Skeletal muscle cell (primary cell): ENCODE measurements at regions not wholly inside any gene's neighbourhood (a gene's known extent, or its start where the extent isn't known, plus 50 kb on each side); places are given as distances from the start of the nearest gene placed in this dataset.
"Not testable (repeated sequence)": the region's sequence is repeated elsewhere in the genome, so short reads cannot be mapped to it uniquely, and the experiment has no call there.

Experiments
- DNase-seq: peaks from one replicate; pipeline ENCODE4 v3.0.0-alpha.2; 2010; ENCODE audit warnings: low read depth
- H3K4me3 ChIP-seq: 2 replicates; pipeline ENCODE4 v1.5.1; 2011; ENCODE audit warnings: low read depth, mild to moderate bottlenecking, control low read depth, low read length, moderate library complexity

DNA sequence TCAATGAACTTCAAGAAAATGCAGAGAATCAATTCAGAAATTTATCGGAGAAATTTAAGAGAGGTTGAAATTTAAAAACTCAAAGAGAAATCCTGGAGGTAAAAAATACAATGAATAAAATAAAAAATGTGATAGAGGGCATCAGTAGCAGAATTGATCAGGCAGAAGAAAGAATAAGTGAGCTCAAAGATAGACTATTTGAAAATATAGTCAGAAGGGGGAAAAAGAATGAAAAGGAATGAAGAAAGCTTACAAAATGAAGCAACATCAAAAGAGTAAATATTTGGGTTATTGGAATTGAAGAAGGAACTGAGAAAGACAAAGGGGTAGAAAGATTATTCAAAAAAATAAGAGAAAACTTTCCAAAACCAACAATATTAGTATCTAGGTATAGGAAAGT is 291.4 kb downstream of the SH2D4B start:
- no peak overlapping the region for H3K4me3 ChIP-seq
- DNase-seq, result no peak

DNA sequence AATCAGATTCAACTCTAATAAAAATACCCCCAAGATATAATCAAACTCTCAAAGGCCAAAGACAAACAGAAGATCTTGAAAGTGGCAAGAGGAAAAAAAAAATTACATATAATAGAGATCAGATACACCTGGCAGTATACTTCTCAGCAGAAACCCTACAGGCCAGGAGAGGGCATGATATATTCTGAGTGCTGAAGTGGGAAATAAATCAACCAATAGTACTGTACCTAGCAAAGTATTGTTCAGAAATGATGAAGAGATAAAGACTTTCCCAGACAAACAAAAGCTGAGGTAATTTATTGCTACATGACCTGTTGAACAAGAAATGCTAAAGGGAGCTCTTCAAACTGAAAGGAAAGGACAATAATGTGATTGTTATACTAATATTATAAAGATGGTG is 291.9 kb downstream of the SH2D4B start:
- no peak overlapping the region for H3K4me3 ChIP-seq
- DNase-seq, result no peak

DNA sequence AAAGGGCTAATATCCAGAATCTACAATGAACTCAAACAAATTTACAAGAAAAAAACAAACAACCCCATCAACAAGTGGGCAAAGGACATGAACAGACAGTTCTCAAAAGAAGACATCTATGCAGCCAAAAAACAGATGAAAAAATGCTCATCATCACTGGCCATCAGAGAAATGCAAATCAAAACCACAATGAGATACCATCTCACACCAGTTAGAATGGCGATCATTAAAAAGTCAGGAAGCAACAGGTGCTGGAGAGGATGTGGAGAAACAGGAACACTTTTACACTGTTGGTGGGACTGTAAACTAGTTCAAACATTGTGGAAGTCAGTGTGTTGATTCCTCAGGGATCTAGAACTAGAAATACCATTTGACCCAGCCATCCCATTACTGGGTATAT is 295.0 kb downstream of the SH2D4B start:
- DNase-seq, H3K4me3 ChIP-seq: not testable (repeated sequence)

GRCh38 chr10:80855348-80855971 is 317.8 kb downstream of the SH2D4B start:
- H3K4me3 ChIP-seq, result no peak overlapping the region
- DNase-seq, result no peak

DNA sequence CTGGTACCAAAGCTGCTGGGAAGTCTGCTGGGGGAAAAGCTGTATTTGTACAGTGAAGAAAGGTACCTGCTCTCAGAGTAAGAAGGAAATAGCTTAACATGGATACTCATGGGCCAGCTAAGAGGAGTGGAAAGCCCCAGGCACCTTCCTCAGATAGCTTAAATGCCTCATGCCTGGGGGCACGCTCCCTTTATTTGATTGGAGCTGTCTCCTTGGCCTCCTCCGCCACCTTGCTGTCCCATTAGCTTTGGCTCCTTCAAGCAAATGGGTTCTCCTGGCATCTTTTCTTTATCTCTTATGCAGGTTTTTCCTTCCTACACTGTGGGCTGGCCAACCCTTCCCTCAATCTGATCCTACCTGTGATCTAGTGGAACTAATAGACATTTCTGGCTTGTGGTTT is 318.5 kb downstream of the SH2D4B start:
- H3K4me3 ChIP-seq, result no peak overlapping the region
- DNase-seq, result no peak

- not testable (repeated sequence) for DNase-seq, H3K4me3 ChIP-seq
Observed at GRCh38 chr10:80859279-80859678, 321.6 kb downstream of the SH2D4B start.

DNA sequence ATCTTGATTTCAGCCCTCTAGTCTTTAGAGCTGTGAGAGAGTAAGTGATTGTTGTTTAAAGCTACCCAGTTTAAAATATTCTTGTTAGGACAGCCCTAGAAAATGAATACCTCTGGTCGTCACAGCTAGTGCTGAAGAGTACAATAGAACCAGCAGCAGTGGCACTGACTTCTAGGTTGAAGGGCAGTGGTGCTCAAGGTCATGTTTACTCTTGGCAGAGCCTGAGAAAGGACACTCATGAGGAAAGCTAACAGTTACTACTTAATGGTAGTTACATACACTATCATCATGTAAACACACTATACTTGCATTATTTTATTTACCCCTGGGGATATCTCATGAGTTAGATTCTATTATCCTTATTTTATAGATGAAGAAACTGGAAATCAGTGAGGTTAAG is 323.0 kb downstream of the SH2D4B start:
- no peak for DNase-seq
- H3K4me3 ChIP-seq, result no peak overlapping the region

GRCh38 chr10:80861882-80862281 is 324.2 kb downstream of the SH2D4B start:
- DNase-seq, result no peak
- H3K4me3 ChIP-seq, result no peak overlapping the region

GRCh38 chr10:80870282-80870681 is 332.6 kb downstream of the SH2D4B start:
- DNase-seq, result no peak
- no peak overlapping the region for H3K4me3 ChIP-seq

DNA sequence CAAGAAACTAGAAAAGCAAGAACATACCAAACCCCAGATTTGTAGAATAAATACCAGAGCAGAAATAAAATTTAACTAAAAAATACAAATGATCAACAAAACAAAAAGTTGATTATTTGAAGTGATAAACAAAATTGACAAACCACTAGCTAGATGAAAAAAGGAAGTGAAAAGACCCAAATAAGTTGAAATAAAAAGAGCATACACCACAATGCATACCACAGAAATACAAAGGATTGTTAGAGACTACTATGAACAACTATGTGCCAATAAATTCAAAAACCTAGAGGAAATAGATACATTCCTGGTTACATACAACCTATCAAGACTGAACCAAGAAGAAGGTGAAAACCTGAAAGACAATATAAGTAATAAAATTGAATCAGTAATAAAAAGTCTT is 333.4 kb downstream of the SH2D4B start:
- H3K4me3 ChIP-seq, result no peak overlapping the region
- DNase-seq, result no peak

GRCh38 chr10:80878330-80878729 is 340.6 kb downstream of the SH2D4B start:
- no peak overlapping the region for H3K4me3 ChIP-seq
- DNase-seq, result no peak

DNA sequence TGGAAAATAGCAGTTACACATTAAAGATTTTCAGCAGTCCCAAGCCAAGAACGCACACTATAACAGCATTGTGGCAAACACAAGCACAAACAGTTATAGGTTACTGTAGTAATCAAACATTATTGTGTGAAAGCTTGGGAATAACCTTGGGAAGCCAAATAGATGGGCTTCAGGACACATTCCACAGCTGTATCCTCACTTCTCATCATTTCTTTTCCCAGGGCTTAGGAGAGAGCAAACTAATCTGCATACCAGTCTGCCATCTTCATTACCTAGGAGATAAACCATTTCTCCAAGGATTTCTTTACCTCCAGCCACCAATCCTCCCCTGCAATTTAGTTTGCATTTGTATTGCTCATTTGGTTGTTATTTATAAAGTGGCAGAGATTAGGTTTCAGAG is 352.4 kb downstream of the SH2D4B start:
- no peak overlapping the region for H3K4me3 ChIP-seq

GRCh38 chr10:80893256-80893655 is 355.6 kb downstream of the SH2D4B start:
- no peak for DNase-seq
- H3K4me3 ChIP-seq, result no peak overlapping the region

More for the DNA sequence above, 352.4 kb downstream of the SH2D4B start:
- DNase-seq, result no peak

- DNase-seq, result no peak
- H3K4me3 ChIP-seq, result no peak overlapping the region
Observed at GRCh38 chr10:80894311-80894791, 356.6 kb downstream of the SH2D4B start.

DNA sequence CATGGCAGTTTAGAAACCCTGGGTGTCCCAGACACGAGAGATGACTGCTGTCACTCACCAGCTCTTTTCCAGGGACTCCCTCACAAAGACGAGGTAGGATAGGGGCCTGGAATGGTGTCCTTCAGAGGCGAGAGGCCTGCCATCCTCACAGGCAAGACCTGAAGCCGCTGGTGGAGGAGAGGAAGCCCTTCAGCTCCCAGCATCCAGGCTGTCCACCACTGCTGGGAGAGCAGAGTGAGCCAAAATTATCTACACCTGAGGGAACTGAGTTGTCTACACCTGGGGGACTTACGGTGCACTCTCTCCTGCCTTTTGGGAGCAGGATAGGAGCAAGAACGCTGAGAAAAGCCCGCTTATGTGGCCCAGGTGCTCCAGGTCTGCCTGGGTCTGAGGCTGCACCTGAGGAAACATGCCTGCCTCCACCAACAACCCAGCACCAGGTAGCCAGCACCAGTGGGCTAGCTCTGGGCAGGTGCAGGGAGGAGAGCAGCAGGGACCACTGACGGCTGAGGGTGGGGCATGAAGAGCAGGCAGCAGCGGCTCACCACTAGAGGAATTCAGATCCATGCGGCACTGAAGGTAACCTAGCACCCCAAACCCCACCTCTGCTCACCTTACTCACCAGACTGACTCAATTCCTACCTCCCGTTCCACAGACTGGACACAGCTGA is 357.2 kb downstream of the SH2D4B start:
- no peak for DNase-seq
- no peak overlapping the region for H3K4me3 ChIP-seq

DNA sequence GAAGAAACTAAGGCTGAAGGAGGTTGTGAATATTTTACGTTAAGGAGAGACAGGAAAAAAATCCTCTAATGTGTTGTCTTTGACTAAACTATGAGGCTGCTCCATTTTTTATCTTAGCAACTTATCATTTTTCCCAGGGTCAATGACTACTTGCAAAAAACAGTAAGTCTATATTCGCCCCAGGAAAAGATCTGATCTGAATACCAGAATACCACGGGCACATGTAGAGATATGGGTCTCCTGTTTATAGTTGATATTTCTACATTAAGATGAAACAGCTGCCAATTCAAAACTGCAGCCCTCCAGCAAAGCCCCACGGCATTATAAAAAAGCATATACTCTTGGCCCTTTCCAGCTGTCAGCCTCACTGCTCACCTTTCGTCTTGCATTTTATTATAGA is 358.4 kb downstream of the SH2D4B start:
- H3K4me3 ChIP-seq, result no peak overlapping the region
- no peak for DNase-seq

GRCh38 chr10:80896959-80897358 is 359.3 kb downstream of the SH2D4B start:
- DNase-seq, result no peak
- no peak overlapping the region for H3K4me3 ChIP-seq

DNA sequence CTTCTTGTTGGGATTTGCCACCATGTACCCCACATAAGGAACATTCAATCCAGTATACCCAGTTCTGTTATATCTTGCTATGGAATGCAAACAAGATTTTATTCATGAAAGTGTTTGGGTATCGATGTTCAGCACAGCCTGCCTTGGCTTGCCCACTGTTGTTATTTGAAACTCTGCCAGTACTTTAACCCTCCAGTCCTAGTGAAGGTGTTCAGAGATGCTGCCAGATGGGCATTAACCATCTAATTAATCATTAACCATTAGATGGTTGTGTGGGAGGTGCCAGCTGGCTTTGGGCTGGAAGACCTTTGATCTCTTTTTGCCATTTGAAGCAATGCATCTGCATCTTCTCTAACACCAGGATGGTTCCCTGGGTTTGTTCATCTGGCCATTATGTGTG is 363.0 kb downstream of the SH2D4B start:
- no peak overlapping the region for H3K4me3 ChIP-seq
- no peak for DNase-seq

GRCh38 chr10:80908611-80909010 is 370.9 kb downstream of the SH2D4B start:
- H3K4me3 ChIP-seq, result no peak overlapping the region
- no peak for DNase-seq

GRCh38 chr10:80909254-80909653 is 371.6 kb downstream of the SH2D4B start:
- no peak overlapping the region for H3K4me3 ChIP-seq

DNA sequence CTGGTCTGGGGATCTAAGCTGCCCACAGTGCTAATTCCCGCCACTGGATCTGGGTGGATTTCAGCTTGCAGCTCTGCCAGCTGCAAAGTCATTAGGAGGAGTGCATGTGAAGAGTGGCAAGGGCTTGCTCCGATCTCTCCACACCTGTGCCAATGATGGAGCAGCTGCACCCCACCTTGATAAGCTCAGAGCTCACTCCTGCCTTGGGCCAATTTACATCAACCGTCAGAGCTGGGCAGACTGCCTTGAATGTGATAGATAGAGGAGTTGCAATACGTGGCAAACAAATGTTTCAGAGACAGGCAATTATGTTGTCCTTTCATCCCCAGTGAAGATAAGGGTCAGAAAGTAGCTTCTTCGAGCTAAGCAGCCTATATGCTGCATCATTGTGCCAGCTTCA is 379.9 kb downstream of the SH2D4B start:
- no peak for DNase-seq
- H3K4me3 ChIP-seq, result no peak overlapping the region

More at GRCh38 chr10:80909254-80909653, 371.6 kb downstream of the SH2D4B start:
- no peak for DNase-seq
